Stimulated activated CD4-positive, alpha-beta T cell treated with anti-CD3 and anti-CD28 coated beads, Interleukin-4, amount 100 ng/mL, for 1 hour (primary cell): ENCODE measurements at regions not wholly inside any gene's neighbourhood (a gene's known extent, or its start where the extent isn't known, plus 50 kb on each side); places are given as distances from the start of the nearest gene placed in this dataset.

Experiments
- DNase-seq: peaks from one replicate; pipeline ENCODE4 v3.0.0-alpha.2; 2020

- no peak for DNase-seq
Measured at GRCh38 chr22:27533105-27533745, 268.3 kb downstream of the MN1 start.

- no peak for DNase-seq
Measured at GRCh38 chr22:27534720-27535125, 266.8 kb downstream of the MN1 start.

- DNase-seq = no peak
Measured at GRCh38 chr22:27535452-27535851, 266.1 kb downstream of the MN1 start.

GRCh38 chr22:27537501-27537900 lies 264.1 kb downstream of the MN1 start:
- no peak for DNase-seq

- no peak for DNase-seq
Measured at GRCh38 chr22:27538666-27539065, 262.9 kb downstream of the MN1 start.

GRCh38 chr22:27540247-27540646 lies 261.3 kb downstream of the MN1 start:
- DNase-seq = no peak

- no peak for DNase-seq
Measured at GRCh38 chr22:27540656-27541396, 260.7 kb downstream of the MN1 start.

- no peak for DNase-seq
Measured at GRCh38 chr22:27541836-27542235, 259.7 kb downstream of the MN1 start.

GRCh38 chr22:27542602-27543001 lies 259.0 kb downstream of the MN1 start:
- DNase-seq = no peak

- no peak for DNase-seq
Measured at GRCh38 chr22:27543460-27543859, 258.1 kb downstream of the MN1 start.

- no peak for DNase-seq
Measured at GRCh38 chr22:27545085-27545484, 256.5 kb downstream of the MN1 start.

GRCh38 chr22:27546157-27546935 lies 255.2 kb downstream of the MN1 start:
- DNase-seq = no peak

GRCh38 chr22:27551402-27551801 lies 250.2 kb downstream of the MN1 start:
- DNase-seq = no peak

GRCh38 chr22:27552176-27552575 lies 249.4 kb downstream of the MN1 start:
- no peak for DNase-seq

GRCh38 chr22:27552863-27553262 lies 248.7 kb downstream of the MN1 start:
- no peak for DNase-seq

GRCh38 chr22:27554106-27554811 lies 247.3 kb downstream of the MN1 start:
- DNase-seq = no peak

GRCh38 chr22:27554841-27555456 lies 246.6 kb downstream of the MN1 start:
- DNase-seq = no peak

- no peak for DNase-seq
Measured at GRCh38 chr22:27556371-27556770, 245.2 kb downstream of the MN1 start.

GRCh38 chr22:27557286-27558008 lies 244.1 kb downstream of the MN1 start:
- DNase-seq = no peak

GRCh38 chr22:27558658-27559371 lies 242.7 kb downstream of the MN1 start:
- no peak for DNase-seq

GRCh38 chr22:27560781-27561180 lies 240.8 kb downstream of the MN1 start:
- DNase-seq = no peak
